Suprapubic skin (tissue), 4 donors: ENCODE measurements at regions not wholly inside any gene's neighbourhood (a gene's known extent, or its start where the extent isn't known, plus 50 kb on each side); places are given as distances from the start of the nearest gene placed in this dataset.

Experiments
- DNase-seq, 2 donors: peaks; one replicate each; pipeline ENCODE4 v3.0.0-alpha.2; 2019; ENCODE audit warnings: low spot score in 2 of 2
- H3K27ac ChIP-seq: fragments of 200-600 bp; sonication (generic); one replicate; pipeline ENCODE4 v1.5.1; 2019
- H3K27me3 ChIP-seq: fragments of 200-600 bp; sonication (generic); one replicate; pipeline ENCODE4 v1.5.1; 2019
- H3K36me3 ChIP-seq: fragments of 200-600 bp; sonication (generic); one replicate; pipeline ENCODE4 v1.5.1; 2019
- H3K4me1 ChIP-seq: fragments of 200-600 bp; sonication (generic); one replicate; pipeline ENCODE4 v1.5.1; 2019
- H3K4me3 ChIP-seq: fragments of 200-600 bp; sonication (generic); one replicate; pipeline ENCODE4 v1.5.1; 2019; ENCODE audit warnings: mild to moderate bottlenecking
- H3K9me3 ChIP-seq: fragments of 200-600 bp; sonication (generic); one replicate; pipeline ENCODE4 v1.5.1; 2019
- CTCF ChIP-seq, 2 donors: fragments of 200-600 bp in 1 of 2; fragments of 450-650 bp in 1 of 2; sonication (generic) in 1 of 2; IDR thresholded peaks; one replicate each; pipeline ENCODE4 v1.5.1; 2016 to 2019; ENCODE audit warnings: antibody characterized with exemption in 2 of 2, mild to moderate bottlenecking in 1 of 2, moderate library complexity in 1 of 2
- EP300 ChIP-seq: sonication (generic); formaldehyde crosslinking; IDR thresholded peaks from one replicate; pipeline ENCODE4 v1.6.1; 2017; ENCODE audit warnings: antibody characterized with exemption
- POLR2A ChIP-seq, 2 donors: fragments of 450-650 bp; IDR thresholded peaks; one replicate each; pipeline ENCODE4 v1.6.1; 2017; ENCODE audit warnings: antibody characterized with exemption in 2 of 2, mild to moderate bottlenecking in 2 of 2, moderate library complexity in 2 of 2
- POLR2AphosphoS5 ChIP-seq, 3 donors: sonication (generic); formaldehyde crosslinking; IDR thresholded peaks; one replicate each; pipeline ENCODE4 v1.6.1; 2017; ENCODE audit warnings: antibody characterized with exemption in 3 of 3
- WGBS: methylation state at CpG from one replicate; pipeline ENCODE4 v1.1.5; 2018; 5-methylcytosine and 5-hydroxymethylcytosine counted together

GRCh38 chr2:138831154-138831553 is 51.0 kb upstream of the NXPH2 start:
- Histone ChIP-seq H3K9me3 (no peaks in the 10 kb centered on the region), H3K36me3 (no peaks in the 10 kb centered on the region), H3K4me1 (no peaks in the 10 kb centered on the region), H3K27ac (no peak overlapping the region), H3K4me3 (no peak overlapping the region), H3K27me3 (no peaks in the 10 kb centered on the region)
- DNase-seq = no peak
- TF ChIP-seq CTCF (IDR thresholded peaks at IDR 0.05) (no peak), EP300 (no peak), POLR2AphosphoS5 (IDR thresholded peaks at IDR 0.05) (no peak), POLR2A (IDR thresholded peaks at IDR 0.05) (no peak)
- 82% methylated on average over 2 of the region's 2 CpGs for WGBS

GRCh38 chr2:138830547-138830946 is 50.4 kb upstream of the NXPH2 start:
- Histone ChIP-seq H3K9me3 (no peaks in the 10 kb centered on the region), H3K27me3 (no peaks in the 10 kb centered on the region), H3K4me1 (no peaks in the 10 kb centered on the region), H3K4me3 (no peak overlapping the region), H3K36me3 (no peaks in the 10 kb centered on the region), H3K27ac (no peak overlapping the region)
- DNase-seq = no peak
- no peak for TF ChIP-seq POLR2A (IDR thresholded peaks at IDR 0.05)
- TF ChIP-seq EP300 = no peak
- TF ChIP-seq POLR2AphosphoS5 (IDR thresholded peaks at IDR 0.05) = no peak
- no peak for TF ChIP-seq CTCF (IDR thresholded peaks at IDR 0.05)
- 59% methylated on average over 2 of the region's 2 CpGs for WGBS
